ENCODE measurements at regions not wholly inside any gene's neighbourhood (a gene's known extent, or its start where the extent isn't known, plus 50 kb on each side); places are given as distances from the start of the nearest gene placed in this dataset.

DNA sequence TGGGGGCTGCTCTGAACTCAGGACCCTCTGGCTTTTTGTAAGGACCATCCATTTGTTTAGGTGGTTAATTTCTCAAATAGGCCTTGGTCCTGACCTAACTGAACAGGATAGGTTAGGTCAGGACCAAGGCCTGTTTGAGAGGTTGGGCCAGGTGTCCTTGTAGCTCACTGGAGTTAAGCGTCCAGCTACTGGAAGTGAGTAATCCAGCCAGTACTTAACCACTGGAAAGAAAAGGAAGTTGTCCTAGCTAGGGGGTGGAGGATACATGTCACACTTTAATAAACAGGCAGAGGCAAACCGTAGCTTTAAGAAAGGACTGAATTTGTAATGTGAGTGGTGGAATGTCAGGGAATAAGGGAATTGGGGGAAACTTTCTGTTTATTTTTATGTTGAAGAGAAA, 96.0 kb downstream of the GPR85 start:
- no peak for DNase-seq
- TF ChIP-seq, protein P1, sequence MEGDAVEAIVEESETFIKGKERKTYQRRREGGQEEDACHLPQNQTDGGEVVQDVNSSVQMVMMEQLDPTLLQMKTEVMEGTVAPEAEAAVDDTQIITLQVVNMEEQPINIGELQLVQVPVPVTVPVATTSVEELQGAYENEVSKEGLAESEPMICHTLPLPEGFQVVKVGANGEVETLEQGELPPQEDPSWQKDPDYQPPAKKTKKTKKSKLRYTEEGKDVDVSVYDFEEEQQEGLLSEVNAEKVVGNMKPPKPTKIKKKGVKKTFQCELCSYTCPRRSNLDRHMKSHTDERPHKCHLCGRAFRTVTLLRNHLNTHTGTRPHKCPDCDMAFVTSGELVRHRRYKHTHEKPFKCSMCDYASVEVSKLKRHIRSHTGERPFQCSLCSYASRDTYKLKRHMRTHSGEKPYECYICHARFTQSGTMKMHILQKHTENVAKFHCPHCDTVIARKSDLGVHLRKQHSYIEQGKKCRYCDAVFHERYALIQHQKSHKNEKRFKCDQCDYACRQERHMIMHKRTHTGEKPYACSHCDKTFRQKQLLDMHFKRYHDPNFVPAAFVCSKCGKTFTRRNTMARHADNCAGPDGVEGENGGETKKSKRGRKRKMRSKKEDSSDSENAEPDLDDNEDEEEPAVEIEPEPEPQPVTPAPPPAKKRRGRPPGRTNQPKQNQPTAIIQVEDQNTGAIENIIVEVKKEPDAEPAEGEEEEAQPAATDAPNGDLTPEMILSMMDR (IDR thresholded peaks at IDR 0.05; ENCODE audit: control extremely low read depth, extremely low read depth) = no peak
- H3K4me1 ChIP-seq (ENCODE audit: control insufficient read depth in 5 of 5, insufficient read depth in 5 of 5, low read length in 5 of 5) = peaks cover 0 to 3% (median 0%) of the 10 kb centered on the region in 5 donors
- H3K4me3 ChIP-seq = no peak overlapping the region
- no peak overlapping the region for H3K9ac ChIP-seq (ENCODE audit: insufficient read depth in 1 of 2, low read length in 2 of 2)
- no peak for ATAC-seq (ENCODE audit: insufficient read depth, low FRiP score)
- 38 to 59% methylated on average over 2 of the region's 2 CpGs for WGBS, 2 donors
- no peaks in the 10 kb centered on the region for H3K9me3 ChIP-seq (ENCODE audit: control insufficient read depth in 4 of 4, insufficient read depth in 3 of 4, low read length in 3 of 4)
- no peaks in the 10 kb centered on the region for H3K27me3 ChIP-seq (ENCODE audit: control insufficient read depth in 3 of 3, insufficient read depth in 3 of 3, low read length in 2 of 3)
- peak overlapping the region in 1 of 2 donors; percentile 75 for H3K27ac ChIP-seq (ENCODE audit: low read depth in 1 of 2, low read length in 1 of 2)
- H3K36me3 ChIP-seq (ENCODE audit: control insufficient read depth in 4 of 4, insufficient read depth in 4 of 4, low read length in 4 of 4) = no peaks in the 10 kb centered on the region

DNA sequence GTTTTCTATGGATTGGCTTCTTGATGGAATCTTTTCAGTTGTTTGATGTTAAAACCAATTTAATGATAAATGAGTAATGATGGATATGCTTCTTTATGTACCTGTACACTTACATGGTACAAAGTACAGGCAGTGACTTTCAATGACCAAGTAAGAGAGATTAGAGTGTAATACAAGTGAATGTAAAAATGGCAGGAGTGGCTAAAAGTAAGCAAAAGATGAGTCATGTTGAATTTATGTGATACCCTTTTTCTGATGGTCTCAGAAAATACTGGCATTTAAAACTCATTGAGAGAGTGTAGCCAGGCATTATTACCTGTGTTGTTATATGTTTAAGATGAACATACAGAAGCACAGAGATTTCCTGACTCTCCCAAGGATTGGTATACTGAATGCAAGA, 97.1 kb downstream of the GPR85 start:
- TF ChIP-seq, protein P1 (IDR thresholded peaks at IDR 0.05; ENCODE audit: control extremely low read depth, extremely low read depth) = no peak
- Histone ChIP-seq H3K9me3 (ENCODE audit: control insufficient read depth in 4 of 4, insufficient read depth in 3 of 4, low read length in 3 of 4) (no peaks in the 10 kb centered on the region), H3K9ac (ENCODE audit: insufficient read depth in 1 of 2, low read length in 2 of 2) (no peak overlapping the region), H3K4me1 (ENCODE audit: control insufficient read depth in 5 of 5, insufficient read depth in 5 of 5, low read length in 5 of 5) (peaks cover 0 to 3% (median 0%) of the 10 kb centered on the region in 5 donors), H3K4me3 (no peak overlapping the region), H3K27me3 (ENCODE audit: control insufficient read depth in 3 of 3, insufficient read depth in 3 of 3, low read length in 2 of 3) (no peaks in the 10 kb centered on the region), H3K36me3 (ENCODE audit: control insufficient read depth in 4 of 4, insufficient read depth in 4 of 4, low read length in 4 of 4) (no peaks in the 10 kb centered on the region), H3K27ac (ENCODE audit: low read depth in 1 of 2, low read length in 1 of 2) (peak overlapping the region in 1 of 2 donors; percentile 33)
- DNase-seq (no peak), ATAC-seq (ENCODE audit: insufficient read depth, low FRiP score) (no peak)

DNA sequence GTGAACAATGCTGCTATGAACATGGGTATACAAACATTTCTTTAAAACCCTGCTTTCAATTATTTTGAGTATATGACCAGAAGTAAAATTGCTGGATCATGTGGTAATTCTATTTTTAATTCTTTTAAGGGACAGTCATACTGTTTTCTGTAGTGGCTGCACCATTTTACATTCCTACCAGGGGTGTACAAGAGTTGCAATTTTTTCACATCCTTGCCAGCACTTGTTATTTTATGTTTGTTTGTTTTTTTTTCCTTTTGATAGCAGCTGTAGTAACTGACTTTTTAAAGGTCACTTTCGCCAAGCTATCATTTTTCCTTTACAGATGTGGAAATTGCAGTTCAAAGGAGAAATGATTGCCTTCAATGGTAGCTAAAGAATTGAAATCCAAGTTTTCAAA, 99.5 kb downstream of the GPR85 start:
- TF ChIP-seq, protein P1 (IDR thresholded peaks at IDR 0.05; ENCODE audit: control extremely low read depth, extremely low read depth) = no peak
- 82 to 85% methylated on average over 1 of the region's 1 CpG for WGBS, 2 donors

More for the DNA sequence above, 99.5 kb downstream of the GPR85 start:
- DNase-seq (no peak), ATAC-seq (ENCODE audit: insufficient read depth, low FRiP score) (no peak)
- Histone ChIP-seq H3K27me3 (ENCODE audit: control insufficient read depth in 3 of 3, insufficient read depth in 3 of 3, low read length in 2 of 3) (no peaks in the 10 kb centered on the region), H3K9me3 (ENCODE audit: control insufficient read depth in 4 of 4, insufficient read depth in 3 of 4, low read length in 3 of 4) (no peaks in the 10 kb centered on the region), H3K9ac (ENCODE audit: insufficient read depth in 1 of 2, low read length in 2 of 2) (no peak overlapping the region), H3K36me3 (ENCODE audit: control insufficient read depth in 4 of 4, insufficient read depth in 4 of 4, low read length in 4 of 4) (no peaks in the 10 kb centered on the region), H3K4me3 (no peak overlapping the region), H3K4me1 (ENCODE audit: control insufficient read depth in 5 of 5, insufficient read depth in 5 of 5, low read length in 5 of 5) (peaks cover 0 to 3% (median 0%) of the 10 kb centered on the region in 5 donors), H3K27ac (ENCODE audit: low read depth in 1 of 2, low read length in 1 of 2) (peak overlapping the region in 1 of 2 donors; percentile 94)
